Liver (tissue), 3 donors: ENCODE measurements at regions not wholly inside any gene's neighbourhood (a gene's known extent, or its start where the extent isn't known, plus 50 kb on each side); places are given as distances from the start of the nearest gene placed in this dataset.

Experiments used
- CTCF ChIP-seq: fragments of 150-350 bp; IDR thresholded peaks from 2 replicates; pipeline ENCODE4 v1.5.1; 2017; ENCODE audit warnings: improper control_type of control experiment, low read depth, low read length; ENCODE audit not compliant: missing input control
- EGR1 ChIP-seq, 2 donors: IDR thresholded peaks; 2 replicates each; pipeline ENCODE4 v1.6.1; 2016 to 2018; ENCODE audit warnings: antibody characterized with exemption in 2 of 2, low read depth in 2 of 2
- FOXA1 ChIP-seq: IDR thresholded peaks from 2 replicates; pipeline ENCODE4 v1.6.1; 2016; ENCODE audit warnings: antibody characterized with exemption
- GABPA ChIP-seq, 2 donors: IDR thresholded peaks in 1 of 2; conservative IDR thresholded peaks in 1 of 2; 2 replicates each; pipeline ENCODE4 v1.6.1; 2016; ENCODE audit warnings: antibody characterized with exemption in 2 of 2, mild to moderate bottlenecking in 1 of 2, moderate library complexity in 1 of 2
- HNF4G ChIP-seq: IDR thresholded peaks from 2 replicates; pipeline ENCODE4 v1.6.1; 2016; ENCODE audit warnings: antibody characterized with exemption
- RAD21 ChIP-seq, 2 donors: IDR thresholded peaks; 2 replicates each; pipeline ENCODE4 v1.6.1; 2016; ENCODE audit warnings: antibody characterized with exemption in 2 of 2, mild to moderate bottlenecking in 2 of 2
- REST ChIP-seq: IDR thresholded peaks from 2 replicates; pipeline ENCODE4 v1.6.1; 2016; ENCODE audit warnings: antibody characterized with exemption, mild to moderate bottlenecking
- SP1 ChIP-seq: IDR thresholded peaks from 2 replicates; pipeline ENCODE4 v1.6.1; 2018; ENCODE audit warnings: antibody characterized with exemption, mild to moderate bottlenecking
- TAF1 ChIP-seq: conservative IDR thresholded peaks from 2 replicates; pipeline ENCODE4 v1.6.1; 2016; ENCODE audit warnings: antibody characterized with exemption, mild to moderate bottlenecking
- donor health status: healthy.
- donor health status: healthy.

DNA sequence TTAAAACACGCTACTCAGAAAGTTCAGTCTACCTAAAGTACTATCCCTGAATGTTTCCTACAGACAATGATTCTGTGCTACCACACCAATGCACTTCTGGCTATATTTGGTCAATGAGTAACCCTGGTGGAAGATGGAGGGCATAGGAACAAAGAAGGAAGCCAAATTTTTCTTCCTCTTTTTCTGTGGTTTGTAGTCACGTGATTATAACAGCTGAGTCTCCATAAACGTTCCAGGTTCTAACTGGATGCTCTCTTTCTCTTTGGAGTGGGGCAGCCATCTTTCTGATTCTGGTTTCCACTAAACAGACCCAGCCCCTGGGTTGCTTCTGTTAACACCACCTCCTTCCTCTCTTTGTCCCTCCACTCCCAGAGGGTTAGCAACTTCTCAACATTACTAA is 274.9 kb downstream of the CDH11 start:
- TF ChIP-seq REST (no peak), TAF1 (no peak), CTCF (no peak), HNF4G (no peak), EGR1 (IDR thresholded peaks at IDR 0.05; ENCODE audit: low read depth in 2 of 2) (no peak), RAD21 (IDR thresholded peaks at IDR 0.05) (no peak), GABPA (IDR thresholded peaks at IDR 0.05 in 1 of 2, conservative IDR thresholded peaks at IDR 0.05 in 1 of 2) (no peak), SP1 (no peak), FOXA1 (no peak)
